ENCODE measurements at regions not wholly inside any gene's neighbourhood (a gene's known extent, or its start where the extent isn't known, plus 50 kb on each side); places are given as distances from the start of the nearest gene placed in this dataset.

- ChIA-PET CTCF (ENCODE audit: low intra/inter-chr PET ratio, low total read pairs) (no interaction called here), POLR2A (no interaction called here)
- H3K27me3 ChIP-seq (ENCODE audit: control insufficient read depth in 1 of 2, insufficient read depth in 2 of 2, low read length in 2 of 2), result no peaks in the 10 kb centered on the region
- H4K20me1 ChIP-seq (ENCODE audit: insufficient read depth, low read length), result no peaks in the 10 kb centered on the region
- WGBS (ENCODE audit: low lambda C conversion rate), result 4% methylated on average over 3 of the region's 4 CpGs
- no peak overlapping the region for H3K4me3 ChIP-seq (replicated peaks in 1 of 3; ENCODE audit: insufficient read depth in 1 of 3, low read depth in 2 of 3, low read length in 3 of 3)
- TF ChIP-seq ZBTB4 (CRISPR knock-in tag; IDR thresholded peaks at IDR 0.05; ENCODE audit: borderline replicate concordance) (no peak), ZGPAT (CRISPR knock-in tag; IDR thresholded peaks at IDR 0.05) (no peak), GATAD1 (CRISPR knock-in tag; IDR thresholded peaks at IDR 0.05) (no peak), SYNCRIP (IDR thresholded peaks at IDR 0.05; ENCODE audit: insufficient read depth, low read depth, low read length) (no peak), MTF2 (CRISPR knock-in tag; IDR thresholded peaks at IDR 0.05; ENCODE audit: borderline replicate concordance) (no peak), ZFP90 (CRISPR knock-in tag; IDR thresholded peaks at IDR 0.05; ENCODE audit: borderline replicate concordance) (no peak), HMGXB4 (CRISPR knock-in tag; IDR thresholded peaks at IDR 0.05; ENCODE audit: borderline replicate concordance in 1 of 2, low read depth in 1 of 2) (no peak), ZMAT3 (CRISPR knock-in tag; conservative IDR thresholded peaks at IDR 0.05) (no peak), ZNF546 (CRISPR knock-in tag; conservative IDR thresholded peaks at IDR 0.05) (no peak), ZNF12 (CRISPR knock-in tag; IDR thresholded peaks at IDR 0.05) (no peak)
- TF ChIP-seq, protein P1, sequence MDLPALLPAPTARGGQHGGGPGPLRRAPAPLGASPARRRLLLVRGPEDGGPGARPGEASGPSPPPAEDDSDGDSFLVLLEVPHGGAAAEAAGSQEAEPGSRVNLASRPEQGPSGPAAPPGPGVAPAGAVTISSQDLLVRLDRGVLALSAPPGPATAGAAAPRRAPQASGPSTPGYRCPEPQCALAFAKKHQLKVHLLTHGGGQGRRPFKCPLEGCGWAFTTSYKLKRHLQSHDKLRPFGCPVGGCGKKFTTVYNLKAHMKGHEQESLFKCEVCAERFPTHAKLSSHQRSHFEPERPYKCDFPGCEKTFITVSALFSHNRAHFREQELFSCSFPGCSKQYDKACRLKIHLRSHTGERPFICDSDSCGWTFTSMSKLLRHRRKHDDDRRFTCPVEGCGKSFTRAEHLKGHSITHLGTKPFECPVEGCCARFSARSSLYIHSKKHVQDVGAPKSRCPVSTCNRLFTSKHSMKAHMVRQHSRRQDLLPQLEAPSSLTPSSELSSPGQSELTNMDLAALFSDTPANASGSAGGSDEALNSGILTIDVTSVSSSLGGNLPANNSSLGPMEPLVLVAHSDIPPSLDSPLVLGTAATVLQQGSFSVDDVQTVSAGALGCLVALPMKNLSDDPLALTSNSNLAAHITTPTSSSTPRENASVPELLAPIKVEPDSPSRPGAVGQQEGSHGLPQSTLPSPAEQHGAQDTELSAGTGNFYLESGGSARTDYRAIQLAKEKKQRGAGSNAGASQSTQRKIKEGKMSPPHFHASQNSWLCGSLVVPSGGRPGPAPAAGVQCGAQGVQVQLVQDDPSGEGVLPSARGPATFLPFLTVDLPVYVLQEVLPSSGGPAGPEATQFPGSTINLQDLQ (CRISPR knock-in tag; IDR thresholded peaks at IDR 0.05), result no peak
- DNase-seq (ENCODE audit: low spot score) (no peak), ATAC-seq (no peak), FAIRE-seq (no peak)
- in situ Hi-C loops (cut with HindIII; ENCODE audit: extremely low pct_ligation_motif_present, low pct_unique_long_range_greater_than_20kb) (loop anchor here (10.0 kb wide), 1 partner anchor 168 kb away; no protein-coding TSS in a partner anchor), intact Hi-C loops (cut with micrococcal nuclease; ENCODE audit: unreplicated experiment) (no loop called here)
- H3K79me2 ChIP-seq (ENCODE audit: insufficient read depth, low read length), result no peaks in the 10 kb centered on the region
- H2AFZ ChIP-seq (ENCODE audit: low read length), result no peak overlapping the region
- no peaks in the 10 kb centered on the region for H3K9me3 ChIP-seq (ENCODE audit: low read length)
- no peaks in the 10 kb centered on the region for H3K36me3 ChIP-seq (replicated peaks in 1 of 2; ENCODE audit: control insufficient read depth in 1 of 2, insufficient read depth in 2 of 2, low read length in 2 of 2)
- no TSS peak for BruUV-seq (replicated peaks)
- H3K4me2 ChIP-seq (ENCODE audit: low read depth, low read length), result no peak overlapping the region
- H3K4me1 ChIP-seq (ENCODE audit: insufficient read depth, low read length), result no peaks in the 10 kb centered on the region
- H3K9ac ChIP-seq (ENCODE audit: insufficient read depth, low read depth, low read length), result no peak overlapping the region
- no peak overlapping the region for H3K27ac ChIP-seq (ENCODE audit: extremely low read length, insufficient read depth, low read length)
Observed at GRCh38 chr17:33942414-33942813, 312.7 kb upstream of the CCL2 start.

All from HepG2 (cell line).